Testis (tissue), 2 donors: ENCODE measurements at regions not wholly inside any gene's neighbourhood (a gene's known extent, or its start where the extent isn't known, plus 50 kb on each side); places are given as distances from the start of the nearest gene placed in this dataset.

Source experiments
- POLR2A ChIP-seq: fragments of 450-650 bp; IDR thresholded peaks from one replicate; pipeline ENCODE4 v1.6.1; 2017; ENCODE audit warnings: antibody characterized with exemption, mild to moderate bottlenecking, moderate library complexity
- TF ChIP-seq, protein P1 (sequence below), 3 experiments: fragments of 450-650 bp in 2 of 3; fragments of 200-600 bp in 1 of 3; sonication (generic) in 1 of 3; IDR thresholded peaks; one replicate each; pipeline ENCODE4 v1.5.1; 2016 to 2019; ENCODE audit warnings: antibody characterized with exemption in 3 of 3, mild to moderate bottlenecking in 2 of 3, moderate library complexity in 1 of 3

DNA sequence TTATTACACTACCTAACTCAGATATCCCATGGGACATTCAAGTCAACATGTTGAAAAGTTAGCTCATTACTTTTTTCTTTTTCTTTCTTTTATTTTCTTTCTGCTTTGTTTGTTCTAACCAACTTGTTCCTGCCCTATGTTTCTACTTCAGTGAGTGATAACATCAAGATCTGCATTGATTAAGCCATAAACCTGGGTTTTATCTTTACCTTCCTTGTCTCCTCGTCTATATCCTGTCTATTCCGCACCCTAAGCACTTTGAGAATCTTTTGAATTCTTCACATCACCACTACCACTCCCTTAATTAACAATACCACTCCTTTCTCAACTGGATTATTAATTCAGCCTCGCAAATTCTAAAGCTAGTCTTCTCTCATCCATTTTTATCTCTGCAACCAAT, 81.9 kb upstream of the AVPR1A start:
- TF ChIP-seq, protein P1, sequence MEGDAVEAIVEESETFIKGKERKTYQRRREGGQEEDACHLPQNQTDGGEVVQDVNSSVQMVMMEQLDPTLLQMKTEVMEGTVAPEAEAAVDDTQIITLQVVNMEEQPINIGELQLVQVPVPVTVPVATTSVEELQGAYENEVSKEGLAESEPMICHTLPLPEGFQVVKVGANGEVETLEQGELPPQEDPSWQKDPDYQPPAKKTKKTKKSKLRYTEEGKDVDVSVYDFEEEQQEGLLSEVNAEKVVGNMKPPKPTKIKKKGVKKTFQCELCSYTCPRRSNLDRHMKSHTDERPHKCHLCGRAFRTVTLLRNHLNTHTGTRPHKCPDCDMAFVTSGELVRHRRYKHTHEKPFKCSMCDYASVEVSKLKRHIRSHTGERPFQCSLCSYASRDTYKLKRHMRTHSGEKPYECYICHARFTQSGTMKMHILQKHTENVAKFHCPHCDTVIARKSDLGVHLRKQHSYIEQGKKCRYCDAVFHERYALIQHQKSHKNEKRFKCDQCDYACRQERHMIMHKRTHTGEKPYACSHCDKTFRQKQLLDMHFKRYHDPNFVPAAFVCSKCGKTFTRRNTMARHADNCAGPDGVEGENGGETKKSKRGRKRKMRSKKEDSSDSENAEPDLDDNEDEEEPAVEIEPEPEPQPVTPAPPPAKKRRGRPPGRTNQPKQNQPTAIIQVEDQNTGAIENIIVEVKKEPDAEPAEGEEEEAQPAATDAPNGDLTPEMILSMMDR (IDR thresholded peaks at IDR 0.05): no peak
- no peak for TF ChIP-seq POLR2A
